Right ventricle myocardium superior (tissue), 1 donor: ENCODE measurements at regions not wholly inside any gene's neighbourhood (a gene's known extent, or its start where the extent isn't known, plus 50 kb on each side); places are given as distances from the start of the nearest gene placed in this dataset.
A peak's percentile ranks its signal among the peaks of the same experiment; 100 is the strongest.

Source experiments
- ATAC-seq: fragments of 200-7000 bp; cut with Tn5 transposase; one replicate; pipeline ENCODE4 v1.9.1; 2020; ENCODE audit warnings: mild to moderate bottlenecking; ENCODE audit not compliant: poor library complexity
- DNase-seq: peaks from one replicate; pipeline ENCODE4 v3.0.0-alpha.2; 2020
- intact Hi-C: fragments of 100-400 bp; cut with DNase I; formaldehyde crosslinking; loops from one replicate; pipeline ENCODE4 v1.11.2; 2022
- donor health status: DM: no; HTN: yes; CAD: no; lungs with severe emphysema.

DNA sequence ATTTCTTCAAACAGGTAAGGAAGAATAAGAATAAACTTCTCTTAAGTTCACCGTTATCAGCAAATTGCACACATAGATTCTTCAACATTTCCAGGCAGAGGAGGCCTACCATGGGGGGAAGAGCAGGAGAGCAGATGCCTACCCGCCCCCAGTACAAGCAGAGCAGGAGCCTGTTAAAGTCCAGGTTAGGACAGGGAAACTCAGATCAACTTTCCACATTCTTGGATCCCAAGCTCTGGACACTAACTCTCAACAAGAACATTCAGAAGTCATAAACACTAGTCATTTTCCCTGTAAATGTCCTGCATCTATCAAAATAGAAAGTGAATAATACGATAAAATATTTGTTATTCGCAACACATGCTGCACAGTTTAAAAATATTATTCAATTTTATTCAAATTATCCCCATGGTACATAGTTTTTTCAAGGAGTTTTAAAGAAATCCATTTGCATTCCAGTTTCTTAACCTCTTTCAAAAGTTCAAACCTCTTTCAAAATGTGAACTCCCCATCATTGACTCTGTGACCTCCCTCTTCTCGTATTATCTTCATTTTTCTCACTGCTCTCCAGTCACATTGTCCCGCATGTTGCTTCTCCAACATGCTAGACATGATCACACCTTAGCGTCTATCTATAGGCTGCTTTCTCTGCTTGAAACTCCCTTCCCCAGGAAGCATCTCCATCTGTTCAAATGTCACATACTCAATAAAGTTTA lies 185.2 kb upstream of the NEIL3 start:
- intact Hi-C loops: no loop called here
- no peak for DNase-seq
- ATAC-seq: no peak

- DNase-seq (no peak), ATAC-seq (no peak)
- intact Hi-C loops: no loop called here
Observed at GRCh38 chr4:177125656-177126055, 184.0 kb upstream of the NEIL3 start.

GRCh38 chr4:177127658-177128057 lies 182.0 kb upstream of the NEIL3 start:
- DNase-seq: no peak
- ATAC-seq: no peak
- intact Hi-C loops: no loop called here

DNA sequence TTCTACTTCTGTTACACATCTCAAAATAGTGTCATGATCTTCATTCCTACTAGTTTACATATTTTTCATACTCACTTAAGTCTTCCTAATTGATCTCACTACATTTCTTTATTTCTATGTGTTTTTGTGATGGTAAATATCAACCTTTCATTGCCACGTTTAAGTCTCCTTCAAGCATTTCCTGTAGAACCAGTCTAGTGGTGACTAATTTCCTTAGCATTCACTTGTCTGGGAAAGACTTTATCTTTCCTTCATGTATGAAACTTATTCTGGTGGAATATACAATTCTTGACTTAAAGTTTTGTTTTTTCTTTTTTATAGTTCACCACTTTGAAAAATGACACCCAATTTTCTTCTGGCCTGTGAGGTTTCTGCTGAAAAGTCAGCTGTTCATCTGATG lies 181.4 kb upstream of the NEIL3 start:
- ATAC-seq (no peak), DNase-seq (no peak)
- intact Hi-C loops: no loop called here

GRCh38 chr4:177131736-177132135 lies 177.9 kb upstream of the NEIL3 start:
- ATAC-seq: no peak
- intact Hi-C loops: no loop called here
- DNase-seq: no peak

DNA sequence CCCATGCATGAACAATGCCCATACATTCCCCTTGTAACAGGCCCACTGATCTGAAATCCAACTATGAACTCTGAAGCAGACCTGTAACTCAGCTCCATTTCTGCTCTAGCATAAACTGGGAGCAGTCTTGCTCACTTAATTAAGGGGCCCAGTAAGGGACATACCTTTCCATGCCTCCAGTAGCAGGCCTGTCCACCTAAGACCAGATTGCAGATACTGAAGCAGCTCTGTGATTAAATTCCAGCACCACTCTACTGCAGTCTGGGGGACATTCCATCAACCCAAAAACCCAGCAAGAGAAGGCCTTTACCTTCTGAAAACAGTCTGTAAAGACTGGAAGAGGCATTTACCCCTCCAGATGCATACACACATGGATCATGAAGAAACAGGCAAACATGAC lies 162.0 kb upstream of the NEIL3 start:
- intact Hi-C loops: no loop called here

GRCh38 chr4:177155454-177155853 lies 154.2 kb upstream of the NEIL3 start:
- ATAC-seq (no peak), DNase-seq (no peak)
- intact Hi-C loops: no loop called here

More for the DNA sequence above, 162.0 kb upstream of the NEIL3 start:
- DNase-seq (no peak), ATAC-seq (no peak)

DNA sequence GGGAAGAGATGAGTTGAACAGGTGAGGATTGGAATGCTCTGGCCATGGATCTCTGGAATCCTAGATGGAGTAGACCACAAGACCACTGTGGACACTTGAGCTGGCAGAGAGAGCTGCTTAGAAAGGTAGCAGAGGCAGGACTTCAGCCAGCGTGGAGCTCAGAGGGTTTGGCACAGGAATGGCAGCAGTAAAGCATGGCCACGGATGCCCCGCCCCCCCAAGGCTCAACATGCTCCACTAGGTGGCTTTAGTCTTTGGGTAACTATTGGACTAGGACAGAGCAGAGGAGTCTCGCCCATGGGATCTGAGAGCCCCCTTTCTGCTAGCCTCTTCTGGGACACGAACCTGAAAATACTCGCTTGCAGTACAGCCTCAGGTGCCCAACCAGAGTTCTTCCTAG lies 150.1 kb upstream of the NEIL3 start:
- no peak for ATAC-seq
- intact Hi-C loops: no loop called here
- DNase-seq: no peak

DNA sequence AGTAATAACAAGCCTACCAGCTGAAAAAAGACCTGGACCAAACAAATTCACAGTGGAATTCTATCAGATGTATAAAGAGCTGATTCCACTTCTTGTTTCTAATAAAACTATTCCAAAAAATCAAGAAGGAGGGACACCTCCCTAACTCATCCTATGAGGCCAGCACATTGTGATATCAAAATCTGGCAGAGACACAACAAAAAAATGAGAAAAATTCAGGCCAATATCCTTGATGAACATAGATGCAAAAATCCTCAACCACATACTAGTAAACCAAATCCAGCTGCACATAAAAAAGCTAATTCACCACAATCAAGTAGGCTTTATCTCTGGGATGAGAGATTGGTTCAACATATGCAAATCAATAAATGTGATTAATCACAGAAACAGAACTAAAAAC lies 147.9 kb upstream of the NEIL3 start:
- intact Hi-C loops: no loop called here
- DNase-seq: no peak
- ATAC-seq: no peak

DNA sequence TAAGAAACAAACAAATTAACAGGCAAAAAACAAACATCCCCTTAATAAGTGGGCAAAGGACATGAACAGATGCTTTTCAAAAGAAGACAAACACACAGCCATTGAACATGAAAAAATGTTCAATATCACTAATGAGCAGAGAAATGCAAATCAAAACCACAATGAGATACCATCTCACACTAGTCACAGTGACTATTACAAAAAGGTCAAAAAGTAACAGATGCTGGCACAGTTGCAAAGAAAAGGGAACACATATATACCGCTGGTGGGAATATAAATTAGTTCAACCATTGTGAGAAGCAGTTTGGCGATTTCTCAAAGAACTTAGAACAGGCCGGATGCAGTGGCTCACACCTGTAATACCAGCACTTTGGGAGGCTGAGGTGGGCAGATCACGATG lies 146.1 kb upstream of the NEIL3 start:
- intact Hi-C loops: no loop called here
- DNase-seq: no peak

GRCh38 chr4:177171588-177171987 lies 138.1 kb upstream of the NEIL3 start:
- intact Hi-C loops: no loop called here
- ATAC-seq: no peak

More for the DNA sequence above, 146.1 kb upstream of the NEIL3 start:
- no peak for ATAC-seq

GRCh38 chr4:177175473-177175872 lies 134.2 kb upstream of the NEIL3 start:
- no peak for ATAC-seq

More at GRCh38 chr4:177171588-177171987, 138.1 kb upstream of the NEIL3 start:
- DNase-seq: no peak

GRCh38 chr4:177177541-177178081 lies 132.1 kb upstream of the NEIL3 start:
- ATAC-seq: no peak
- DNase-seq: no peak

More at GRCh38 chr4:177175473-177175872, 134.2 kb upstream of the NEIL3 start:
- intact Hi-C loops: no loop called here
- DNase-seq: no peak

DNA sequence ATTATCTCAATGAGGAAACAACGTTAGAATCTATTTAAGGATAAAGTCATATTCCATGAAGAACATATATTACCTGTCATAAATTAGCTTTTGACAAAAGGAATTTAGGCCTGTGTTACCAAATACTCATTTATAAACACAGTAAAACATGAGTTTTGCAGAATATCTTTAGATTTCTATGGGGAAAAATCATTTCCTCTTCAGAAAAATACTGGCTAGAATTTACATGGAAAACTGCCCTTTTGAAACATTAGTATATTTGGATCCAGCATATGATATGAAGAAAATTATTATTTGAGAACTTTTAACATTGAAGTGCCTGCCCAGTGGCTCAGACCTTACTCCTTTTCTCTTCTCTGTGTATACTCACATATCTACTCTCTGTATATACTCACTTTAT lies 131.4 kb upstream of the NEIL3 start:
- DNase-seq (no peak), ATAC-seq (no peak)
- intact Hi-C loops: no loop called here

More at GRCh38 chr4:177177541-177178081, 132.1 kb upstream of the NEIL3 start:
- intact Hi-C loops: no loop called here

- DNase-seq: no peak
- peak; percentile 22 for ATAC-seq
Observed at GRCh38 chr4:177182166-177182565, 127.5 kb upstream of the NEIL3 start.

DNA sequence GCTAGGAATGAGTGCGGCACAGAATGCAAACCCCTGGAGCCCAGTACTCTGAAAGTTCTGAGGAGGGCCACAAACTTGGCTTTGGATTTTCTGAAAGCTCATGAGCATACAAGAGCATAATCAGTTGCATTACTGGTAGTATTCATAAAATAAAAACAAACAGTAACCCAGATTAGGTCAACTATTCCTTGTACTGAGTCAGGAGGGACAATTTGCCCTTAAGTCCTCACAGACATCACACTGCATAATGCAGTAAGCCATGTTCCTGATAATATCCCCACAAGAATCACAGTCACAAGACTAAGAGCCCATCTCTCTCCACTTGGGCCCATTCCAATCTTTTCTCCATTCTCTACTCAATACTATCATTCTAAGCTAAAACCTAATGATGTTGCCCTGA lies 126.9 kb upstream of the NEIL3 start:
- DNase-seq: no peak
- intact Hi-C loops: no loop called here

More at GRCh38 chr4:177182166-177182565, 127.5 kb upstream of the NEIL3 start:
- intact Hi-C loops: no loop called here

DNA sequence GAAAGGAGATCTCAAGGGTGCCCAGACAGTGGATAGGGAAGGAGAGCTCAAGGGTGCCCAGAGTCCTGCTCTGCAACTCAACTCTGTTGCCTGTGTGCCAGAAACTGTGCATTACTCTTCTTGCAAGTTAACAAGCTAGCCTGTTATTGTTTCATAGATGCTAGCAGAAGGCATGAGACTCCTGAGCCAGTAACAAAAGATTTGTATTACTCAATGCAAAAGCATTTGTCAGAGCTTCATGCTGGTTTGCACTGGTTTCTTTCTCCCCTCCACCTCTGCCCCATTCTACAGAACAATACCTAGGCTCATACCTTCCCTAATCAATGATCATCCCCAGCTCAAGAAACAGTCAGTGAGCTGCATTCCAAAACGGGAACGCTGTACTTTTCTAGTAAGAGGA lies 124.5 kb upstream of the NEIL3 start:
- ATAC-seq: no peak
- DNase-seq: no peak
- intact Hi-C loops: no loop called here

More for the DNA sequence above, 126.9 kb upstream of the NEIL3 start:
- ATAC-seq: peak; percentile 55

DNA sequence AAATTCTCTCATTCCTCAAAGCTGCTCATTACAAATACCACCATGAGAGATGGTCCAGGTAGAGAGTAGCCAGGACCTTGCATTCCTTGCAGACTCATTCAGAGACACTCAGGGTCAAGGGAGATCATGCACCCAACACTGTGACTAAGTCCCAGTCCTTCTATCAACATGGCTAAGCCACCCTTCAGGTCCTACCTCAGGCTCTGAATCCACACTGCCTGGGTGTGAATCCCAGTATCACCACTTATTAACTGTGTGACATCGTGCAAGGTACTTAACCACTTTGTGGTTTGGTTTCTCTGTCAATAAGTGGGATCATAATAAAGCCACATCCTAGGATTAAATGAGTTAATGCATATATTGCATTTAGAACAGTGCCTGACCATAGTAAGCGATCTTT lies 124.1 kb upstream of the NEIL3 start:
- DNase-seq (no peak), ATAC-seq (no peak)
- intact Hi-C loops: no loop called here

DNA sequence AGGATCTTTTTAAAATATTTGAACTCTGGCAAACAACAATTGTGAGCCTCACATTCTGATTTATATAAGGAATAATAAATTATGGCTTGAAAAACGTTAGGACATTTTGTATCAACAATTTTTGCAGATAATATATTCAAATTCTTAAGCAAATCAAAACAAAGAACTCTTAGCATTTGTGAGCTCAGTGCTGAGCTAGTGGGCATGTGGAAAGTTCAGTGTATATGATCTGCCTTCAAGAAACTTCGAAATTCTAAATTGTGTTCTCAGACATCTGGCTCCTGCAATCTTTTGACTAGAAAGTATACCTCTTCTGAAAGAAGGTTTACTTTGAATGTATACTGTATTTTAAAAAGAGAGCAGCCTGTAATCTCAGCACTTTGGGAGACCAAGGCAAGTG lies 122.3 kb upstream of the NEIL3 start:
- intact Hi-C loops: no loop called here
- DNase-seq: no peak
- ATAC-seq: no peak

DNA sequence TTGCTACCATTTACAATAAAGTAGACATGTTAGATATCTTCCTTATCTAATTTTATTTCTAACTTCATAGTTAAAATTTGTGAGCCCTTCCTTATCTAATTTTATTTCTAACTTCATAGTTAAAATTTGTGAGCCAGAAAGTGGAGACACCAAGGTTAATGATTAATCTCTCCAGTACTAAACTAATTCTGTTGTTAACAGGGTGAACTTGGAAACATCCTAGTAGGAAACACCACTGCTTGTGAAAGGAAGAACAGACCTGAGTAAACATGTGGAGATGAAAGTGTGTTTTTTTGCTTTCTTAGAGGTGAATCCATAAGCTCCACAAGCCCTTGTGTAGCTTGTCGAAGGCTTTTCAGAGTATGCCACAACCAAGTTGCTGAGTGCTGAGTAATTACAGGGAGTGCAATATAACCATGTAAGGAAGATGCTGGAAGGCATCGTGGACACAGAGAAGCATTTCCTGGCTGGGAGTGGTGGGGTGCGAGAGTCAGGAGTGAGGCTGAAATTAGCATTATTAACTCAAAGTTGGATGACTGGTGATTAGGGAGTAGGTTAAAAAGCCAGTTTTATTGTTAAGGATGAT lies 118.6 kb upstream of the NEIL3 start:
- intact Hi-C loops: no loop called here
- no peak for DNase-seq
- no peak for ATAC-seq
